ENCODE measurements at regions not wholly inside any gene's neighbourhood (a gene's known extent, or its start where the extent isn't known, plus 50 kb on each side); places are given as distances from the start of the nearest gene placed in this dataset.

DNA sequence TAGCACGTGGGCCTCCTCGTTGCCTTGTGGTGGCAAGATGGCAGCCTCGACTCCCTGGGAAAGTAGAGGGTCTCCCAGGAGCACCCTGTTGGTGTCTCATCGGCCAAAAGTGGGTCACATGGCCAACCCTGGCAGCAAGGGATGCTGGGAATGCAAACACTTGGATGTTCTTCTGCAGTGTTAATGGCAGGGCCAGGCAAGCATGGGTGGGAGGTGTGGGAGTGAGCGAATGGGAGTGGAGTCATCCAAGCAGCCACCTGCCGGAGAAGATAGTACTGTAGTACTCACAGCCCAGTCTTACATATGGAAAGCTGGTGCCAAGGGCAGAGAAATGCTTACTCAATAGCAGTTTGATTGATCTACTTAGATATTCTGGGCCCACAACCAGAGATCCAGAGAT, 122.2 kb downstream of the INHBB start:
- Histone ChIP-seq H4K5ac (ENCODE audit: insufficient read length, low read depth, low read length) (no peak overlapping the region), H2BK15ac (ENCODE audit: low read depth, low read length) (no peak overlapping the region), H3K56ac (ENCODE audit: insufficient read length, low read depth, low read length) (no peak overlapping the region), H3K9ac (ENCODE audit: extremely low read depth, insufficient read length, low read length) (no peak overlapping the region), H3K4me2 (ENCODE audit: insufficient read depth, insufficient read length, low read length) (no peak overlapping the region), H3K18ac (ENCODE audit: insufficient read length, low read depth, low read length) (no peak overlapping the region), H4K8ac (replicated peaks; ENCODE audit: insufficient read length, low read depth, low read length) (no peak overlapping the region), H3K14ac (ENCODE audit: insufficient read depth, low read length) (no peak overlapping the region), H3T11ph (ENCODE audit: low read length) (no peak overlapping the region), H3K79me2 (ENCODE audit: insufficient read depth, low read length) (no peaks in the 10 kb centered on the region), H3K23me2 (ENCODE audit: insufficient read length, low read depth, low read length, poor library complexity, severe bottlenecking) (peaks cover 3% of the 10 kb centered on the region), H3K27me3 (ENCODE audit: insufficient read depth, low read length) (peaks cover 60% of the 10 kb centered on the region), H4K20me1 (ENCODE audit: control insufficient read depth, insufficient read depth, insufficient read length) (no peaks in the 10 kb centered on the region), H2BK120ac (ENCODE audit: low read depth, low read length, poor library complexity, severe bottlenecking) (no peak overlapping the region), H2BK20ac (ENCODE audit: low read depth, low read length, poor library complexity, severe bottlenecking) (no peak overlapping the region), H2BK5ac (ENCODE audit: insufficient read length, low read length) (no peak overlapping the region), H2BK12ac (ENCODE audit: insufficient read length, low read depth, low read length) (no peak overlapping the region), H3K4me1 (ENCODE audit: insufficient read depth, low read length) (peaks cover 4% of the 10 kb centered on the region; the same call in 1 of the 2 replicates), H2AFZ (ENCODE audit: low read length) (no peak overlapping the region), H3K9me3 (ENCODE audit: control insufficient read depth, low read depth, low read length) (no peaks in the 10 kb centered on the region), H3K23ac (ENCODE audit: insufficient read length, low read depth, low read length) (no peak overlapping the region), H3K79me1 (ENCODE audit: insufficient read depth, low read depth, low read length, poor library complexity, severe bottlenecking) (no peaks in the 10 kb centered on the region), H2AK5ac (ENCODE audit: insufficient read length, low read length) (no peak overlapping the region), H3K4ac (ENCODE audit: low read depth, low read length) (no peak overlapping the region), H3K27ac (ENCODE audit: insufficient read length, low read depth, low read length) (no peak overlapping the region), H4K91ac (ENCODE audit: insufficient read length, low read depth, low read length) (no peak overlapping the region)
- Mint-ChIP-seq H3K9me3 (peaks cover 5 to 11% of the 10 kb centered on the region in 2 experiments; a peak in 4 of 5 replicates), H3K4me1 (peaks cover 10 to 15% of the 10 kb centered on the region in 2 experiments), H3K27me3 (ENCODE audit: low read depth) (peaks cover 98% of the 10 kb centered on the region), H3K36me3 (ENCODE audit: insufficient read depth in 1 of 3, low read depth in 3 of 3) (no peaks in the 10 kb centered on the region), H3K27ac (no peak overlapping the region), H3K4me3 (no peak overlapping the region)
- no peak for DNase-seq
- TF ChIP-seq, protein P1, sequence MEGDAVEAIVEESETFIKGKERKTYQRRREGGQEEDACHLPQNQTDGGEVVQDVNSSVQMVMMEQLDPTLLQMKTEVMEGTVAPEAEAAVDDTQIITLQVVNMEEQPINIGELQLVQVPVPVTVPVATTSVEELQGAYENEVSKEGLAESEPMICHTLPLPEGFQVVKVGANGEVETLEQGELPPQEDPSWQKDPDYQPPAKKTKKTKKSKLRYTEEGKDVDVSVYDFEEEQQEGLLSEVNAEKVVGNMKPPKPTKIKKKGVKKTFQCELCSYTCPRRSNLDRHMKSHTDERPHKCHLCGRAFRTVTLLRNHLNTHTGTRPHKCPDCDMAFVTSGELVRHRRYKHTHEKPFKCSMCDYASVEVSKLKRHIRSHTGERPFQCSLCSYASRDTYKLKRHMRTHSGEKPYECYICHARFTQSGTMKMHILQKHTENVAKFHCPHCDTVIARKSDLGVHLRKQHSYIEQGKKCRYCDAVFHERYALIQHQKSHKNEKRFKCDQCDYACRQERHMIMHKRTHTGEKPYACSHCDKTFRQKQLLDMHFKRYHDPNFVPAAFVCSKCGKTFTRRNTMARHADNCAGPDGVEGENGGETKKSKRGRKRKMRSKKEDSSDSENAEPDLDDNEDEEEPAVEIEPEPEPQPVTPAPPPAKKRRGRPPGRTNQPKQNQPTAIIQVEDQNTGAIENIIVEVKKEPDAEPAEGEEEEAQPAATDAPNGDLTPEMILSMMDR (conservative IDR thresholded peaks at IDR 0.05) = no peak
- WGBS (ENCODE audit: extremely low coverage, insufficient read length, low lambda C conversion rate) = no CpG with 5 or more reads among the region's 6 CpGs

All from H9 (cell line).